Fibroblast of skin of right quadriceps (primary cell): ENCODE measurements at regions not wholly inside any gene's neighbourhood (a gene's known extent, or its start where the extent isn't known, plus 50 kb on each side); places are given as distances from the start of the nearest gene placed in this dataset.
A peak's percentile ranks its signal among the peaks of the same experiment; 100 is the strongest.
"Not testable (repeated sequence)": the region's sequence is repeated elsewhere in the genome, so short reads cannot be mapped to it uniquely, and the experiment has no call there.

Source experiments
- DNase-seq: peaks from one replicate; pipeline ENCODE4 v3.0.0-alpha.2; 2013

DNA sequence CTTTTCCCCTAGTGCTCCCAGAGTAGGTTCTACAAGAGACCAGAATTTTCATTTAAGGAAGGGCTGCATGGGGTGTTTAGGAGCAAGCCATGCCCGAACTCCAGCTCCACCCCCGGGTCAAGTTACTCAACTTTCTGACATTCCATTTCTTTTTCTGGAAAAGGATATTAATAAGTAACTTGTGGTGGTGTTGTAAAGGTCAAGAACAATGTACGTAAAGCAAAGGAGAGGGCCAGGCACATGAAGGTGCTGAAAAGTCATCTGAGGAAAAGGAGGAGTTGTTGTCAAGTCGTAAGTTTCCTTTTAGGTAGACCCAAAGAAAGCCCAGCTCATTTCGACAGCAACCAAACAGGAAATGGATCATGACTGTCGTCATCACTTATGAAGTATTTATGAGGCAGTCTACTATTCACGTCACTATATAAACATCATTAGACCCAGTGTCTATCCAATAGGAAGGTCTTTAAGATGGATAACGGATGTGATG, 319.6 kb upstream of the IL12A start:
- peak; percentile 70 for DNase-seq

DNA sequence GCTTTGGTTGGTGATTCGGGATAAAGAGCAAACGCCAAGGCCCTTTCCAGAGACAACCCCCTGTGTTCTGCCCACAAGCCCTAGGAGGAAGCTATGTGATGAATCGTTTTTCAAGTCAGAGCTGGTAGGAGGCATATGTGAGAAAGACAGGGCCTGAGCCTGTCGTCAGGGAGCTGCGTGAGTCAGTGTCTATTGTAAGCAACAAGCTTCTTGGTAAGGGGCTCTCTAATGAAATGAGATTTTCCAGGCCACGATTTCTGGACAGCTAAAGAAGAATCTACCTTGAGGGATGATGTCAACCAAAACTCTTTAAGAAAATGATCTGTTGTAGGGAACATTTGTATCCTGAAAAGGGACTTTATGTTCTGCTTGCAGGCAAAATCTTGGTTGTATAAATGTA, 318.9 kb upstream of the IL12A start:
- DNase-seq, result no peak

DNA sequence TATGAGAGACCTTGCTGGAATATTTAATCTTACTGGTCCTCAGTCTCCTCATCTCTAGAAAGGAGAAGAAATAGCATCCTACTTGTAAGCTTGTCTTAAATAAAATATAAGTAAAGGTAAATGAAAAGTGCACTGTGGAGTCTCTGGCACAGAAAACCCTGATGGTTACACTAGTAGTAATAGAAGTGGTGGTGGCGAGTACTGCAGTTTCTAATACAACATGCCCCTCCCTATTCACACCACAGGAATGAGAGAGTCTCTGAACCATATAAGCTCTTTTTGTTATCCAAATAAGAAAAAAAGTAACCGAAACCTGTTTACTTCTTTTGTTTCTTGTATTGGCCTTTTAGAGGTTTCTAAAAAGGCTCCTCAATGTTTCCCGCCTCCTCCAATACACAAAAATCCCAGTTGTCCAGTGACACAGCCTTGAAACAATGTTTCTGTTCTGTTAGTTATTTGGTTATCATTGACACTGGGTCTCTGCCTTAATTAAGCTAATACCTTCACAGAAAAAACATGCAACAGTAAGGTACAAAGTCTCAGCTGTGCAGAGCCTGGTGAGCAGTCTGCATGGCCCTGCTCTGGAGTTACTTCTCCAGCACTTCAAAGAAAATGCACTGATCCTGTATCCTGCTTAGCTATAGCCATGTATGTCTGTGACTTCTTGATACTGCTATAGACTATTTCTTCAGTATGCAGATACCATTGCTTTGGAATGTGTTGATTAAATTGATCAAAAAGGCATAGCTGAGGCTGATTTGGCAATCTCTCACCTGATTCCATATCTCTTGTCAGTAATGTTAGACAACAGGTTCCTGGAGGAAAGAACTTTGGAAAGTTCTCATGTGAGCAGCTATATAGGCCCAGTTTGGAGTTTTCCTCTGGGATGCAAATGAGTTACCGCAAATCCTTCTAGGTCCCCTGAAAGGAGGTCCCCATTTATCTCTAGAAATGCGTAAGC, 315.6 kb upstream of the IL12A start:
- DNase-seq, result no peak

DNA sequence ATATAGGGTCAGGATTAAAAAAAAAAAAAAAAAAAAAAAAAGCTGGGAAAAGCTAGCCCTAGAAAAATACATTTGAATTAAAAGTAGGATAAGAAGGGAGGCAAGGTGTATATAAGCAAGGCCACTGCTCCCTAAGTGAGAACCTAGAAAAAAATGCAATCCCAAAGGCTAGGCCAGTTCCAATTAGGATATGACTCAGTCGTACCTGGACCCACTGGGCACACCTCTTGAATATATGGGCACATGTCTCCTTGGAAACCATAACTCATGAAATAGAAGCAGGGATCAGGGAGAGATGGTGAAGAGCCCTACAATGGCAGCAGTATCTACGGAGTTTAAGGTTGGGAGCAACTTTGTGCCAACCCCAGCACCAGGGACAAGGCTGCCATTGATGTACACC, 314.1 kb upstream of the IL12A start:
- no peak for DNase-seq

DNA sequence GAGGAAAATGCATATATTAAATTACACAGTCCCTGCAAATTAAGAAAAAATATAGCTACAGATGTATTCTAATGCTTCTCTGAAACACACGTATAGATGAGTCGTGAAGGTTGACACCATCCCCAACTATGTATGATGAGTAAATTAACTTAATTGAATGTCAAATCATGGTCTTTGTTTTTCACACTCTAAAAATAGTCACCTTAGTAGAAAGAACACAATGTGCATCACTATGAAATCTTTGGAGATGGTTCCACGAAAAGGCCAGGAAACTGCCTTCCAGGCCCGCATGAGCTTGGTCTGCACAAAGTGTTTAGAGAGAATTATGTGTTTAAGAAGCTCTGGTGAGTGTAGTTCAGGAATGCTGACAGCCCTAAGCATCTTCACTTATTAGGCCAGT, 313.4 kb upstream of the IL12A start:
- peak; percentile 16 for DNase-seq

DNA sequence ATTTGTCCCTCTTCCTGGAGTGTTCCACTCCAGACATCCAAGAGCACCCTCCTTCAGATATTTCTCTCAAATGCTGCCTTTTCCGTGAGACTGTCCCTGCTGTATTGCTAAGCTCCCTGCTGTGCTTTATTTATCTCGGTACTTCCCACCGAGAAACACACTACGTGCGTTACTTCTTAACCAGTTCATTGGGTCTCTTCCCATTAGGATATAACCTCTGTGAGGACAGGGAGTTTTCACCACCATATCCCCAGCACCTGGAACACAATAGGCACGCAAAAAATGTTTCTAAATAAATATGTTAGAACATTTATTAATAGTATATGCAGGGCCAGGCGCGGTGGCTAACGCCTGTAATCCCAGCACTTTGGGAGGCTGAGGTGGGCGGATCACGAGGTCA, 308.7 kb upstream of the IL12A start:
- DNase-seq, result no peak

DNA sequence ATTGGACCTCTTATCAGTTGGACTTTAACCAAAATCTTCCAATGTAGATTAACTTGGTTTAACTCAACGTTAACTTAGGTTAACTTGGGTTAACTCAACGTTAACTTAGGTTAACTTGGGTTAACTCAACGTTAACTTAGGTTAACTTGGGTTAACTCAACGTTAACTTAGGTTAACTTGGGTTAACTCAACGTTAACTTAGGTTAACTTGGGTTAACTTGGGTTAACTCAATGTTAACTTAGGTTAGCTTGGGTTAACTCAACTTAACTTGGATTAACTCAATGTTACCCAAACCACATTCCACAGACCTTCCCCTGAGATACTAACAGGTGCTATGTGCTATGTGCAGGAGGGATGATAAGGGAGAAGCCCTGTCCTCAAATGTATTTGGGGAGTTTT, 306.9 kb upstream of the IL12A start:
- not testable (repeated sequence) for DNase-seq

DNA sequence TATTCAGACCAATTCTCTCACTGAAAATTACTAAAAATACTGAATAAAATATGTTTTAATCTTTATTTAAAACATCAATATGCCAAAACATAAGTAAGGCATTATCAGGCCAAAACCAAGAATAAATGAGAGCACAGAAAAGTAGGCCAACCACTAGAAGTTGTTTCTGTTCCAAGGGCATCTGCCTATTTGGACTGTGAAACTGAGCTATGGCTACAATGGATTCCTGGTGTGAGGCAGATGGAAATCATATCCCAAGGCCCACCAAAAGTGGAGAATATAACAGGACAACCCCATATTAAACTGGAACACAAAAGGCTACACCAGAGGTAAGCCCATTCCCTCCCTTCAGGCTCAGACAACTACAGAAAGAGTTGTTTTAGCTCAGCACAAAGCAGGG, 302.8 kb upstream of the IL12A start:
- DNase-seq, result no peak

DNA sequence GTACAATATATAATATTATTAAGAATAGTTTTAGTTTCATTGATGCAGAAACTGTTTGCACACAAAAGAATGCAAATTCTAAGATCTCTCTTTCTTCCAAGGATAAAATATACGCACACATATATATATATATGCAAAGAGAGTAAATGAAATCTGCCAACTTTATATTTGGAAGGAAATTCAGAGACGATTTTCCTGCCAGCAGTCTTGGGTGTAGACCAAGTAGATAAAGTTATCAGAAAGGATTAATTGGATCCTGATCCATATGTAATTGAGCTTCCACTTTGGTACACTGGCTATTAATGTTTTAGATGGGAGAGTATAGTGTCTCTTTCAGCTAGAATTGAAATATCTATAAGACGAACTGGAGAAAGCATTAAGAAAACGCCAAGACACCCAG, 295.4 kb upstream of the IL12A start:
- DNase-seq, result no peak

DNA sequence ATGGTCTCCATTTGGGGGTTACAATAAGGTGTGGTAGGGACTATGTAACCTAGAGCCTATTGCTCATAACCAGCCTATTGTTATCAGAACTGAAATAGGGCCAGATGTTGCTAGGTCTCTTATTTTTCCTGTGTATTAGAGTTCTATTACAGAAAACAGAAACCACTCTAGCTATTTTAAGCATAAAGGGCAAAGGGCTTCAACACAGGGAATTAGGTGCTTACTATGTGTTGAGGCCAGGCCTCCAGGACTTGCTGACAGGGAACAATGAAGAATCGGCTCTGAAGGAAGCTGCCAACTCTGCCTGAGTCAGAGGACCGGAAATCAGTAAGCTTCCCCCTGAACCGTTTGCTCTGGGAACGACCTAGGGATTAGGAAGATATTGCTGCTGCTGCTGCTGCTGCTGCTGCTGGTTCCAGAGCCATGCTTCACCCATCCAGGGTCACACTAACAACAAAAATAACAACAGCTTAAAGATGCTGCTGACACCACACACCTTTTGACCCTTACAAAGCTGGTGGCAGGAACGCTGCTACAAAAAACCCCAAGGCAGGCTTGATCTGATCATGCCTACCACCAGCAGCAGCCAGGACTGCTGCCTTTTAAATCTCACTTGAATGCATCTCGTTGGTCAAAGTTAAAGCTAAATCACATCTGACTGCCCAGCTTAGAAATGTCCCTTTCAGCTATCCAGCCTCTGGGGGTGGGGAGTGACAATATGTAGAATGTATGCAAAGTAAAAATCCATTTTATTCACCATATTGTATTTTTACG, 276.9 kb upstream of the IL12A start:
- peak; percentile 96 for DNase-seq

DNA sequence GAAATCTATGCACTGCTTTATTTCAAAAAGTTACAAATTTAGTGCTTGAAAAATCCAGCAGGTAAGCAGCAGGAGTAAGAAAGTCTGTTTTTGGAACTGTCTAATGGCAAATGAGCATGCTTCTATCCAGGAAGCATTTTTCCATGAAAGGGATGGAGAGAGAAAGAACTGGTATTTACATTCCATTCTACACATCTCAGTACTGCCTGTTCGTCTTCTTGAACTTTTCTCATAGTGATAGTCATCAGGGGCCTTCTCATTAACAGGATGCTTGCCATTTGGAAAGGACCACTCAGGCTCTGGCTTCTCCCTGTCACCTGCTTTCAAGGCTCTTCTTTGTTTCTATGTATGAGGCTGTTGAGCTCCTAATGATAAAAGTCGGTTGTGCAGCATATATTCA, 267.3 kb upstream of the IL12A start:
- peak; percentile 27 for DNase-seq

DNA sequence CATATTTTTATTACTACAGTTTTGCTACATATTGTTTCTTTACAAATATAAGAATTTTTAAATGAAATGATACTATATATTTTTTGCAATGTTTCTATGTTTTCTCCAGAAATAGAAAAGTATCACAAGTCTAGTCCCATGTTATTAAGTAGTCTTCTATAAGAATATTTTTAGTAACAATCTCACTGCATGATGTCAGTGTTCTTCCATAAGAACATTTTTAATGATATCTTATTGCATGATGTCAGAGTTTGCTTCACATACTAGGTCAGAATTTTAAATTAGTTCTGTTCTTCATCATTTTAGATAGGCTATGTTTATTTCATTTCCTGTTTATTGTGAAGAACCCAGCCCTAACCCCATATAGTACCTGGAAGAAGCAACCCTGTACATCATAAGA, 265.3 kb upstream of the IL12A start:
- DNase-seq, result no peak

DNA sequence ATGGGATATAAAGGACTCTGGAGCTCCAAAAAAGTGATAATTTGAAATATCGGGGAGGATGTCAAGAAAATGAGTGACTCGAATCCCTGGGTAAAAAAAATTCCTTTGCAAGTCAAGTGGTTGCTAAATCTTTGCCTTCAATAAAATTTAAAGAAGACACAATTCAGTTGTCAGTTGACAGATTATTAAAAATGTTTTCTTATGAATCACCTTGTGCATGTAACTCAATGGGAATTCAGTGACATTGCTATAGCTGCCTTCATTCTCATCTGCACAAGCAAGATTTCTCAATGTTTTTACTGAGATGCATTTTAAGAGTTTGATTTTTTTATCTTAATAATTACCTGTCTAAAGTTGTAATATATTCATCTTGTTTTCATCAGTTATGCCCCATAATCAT, 264.0 kb upstream of the IL12A start:
- peak; percentile 64 for DNase-seq

DNA sequence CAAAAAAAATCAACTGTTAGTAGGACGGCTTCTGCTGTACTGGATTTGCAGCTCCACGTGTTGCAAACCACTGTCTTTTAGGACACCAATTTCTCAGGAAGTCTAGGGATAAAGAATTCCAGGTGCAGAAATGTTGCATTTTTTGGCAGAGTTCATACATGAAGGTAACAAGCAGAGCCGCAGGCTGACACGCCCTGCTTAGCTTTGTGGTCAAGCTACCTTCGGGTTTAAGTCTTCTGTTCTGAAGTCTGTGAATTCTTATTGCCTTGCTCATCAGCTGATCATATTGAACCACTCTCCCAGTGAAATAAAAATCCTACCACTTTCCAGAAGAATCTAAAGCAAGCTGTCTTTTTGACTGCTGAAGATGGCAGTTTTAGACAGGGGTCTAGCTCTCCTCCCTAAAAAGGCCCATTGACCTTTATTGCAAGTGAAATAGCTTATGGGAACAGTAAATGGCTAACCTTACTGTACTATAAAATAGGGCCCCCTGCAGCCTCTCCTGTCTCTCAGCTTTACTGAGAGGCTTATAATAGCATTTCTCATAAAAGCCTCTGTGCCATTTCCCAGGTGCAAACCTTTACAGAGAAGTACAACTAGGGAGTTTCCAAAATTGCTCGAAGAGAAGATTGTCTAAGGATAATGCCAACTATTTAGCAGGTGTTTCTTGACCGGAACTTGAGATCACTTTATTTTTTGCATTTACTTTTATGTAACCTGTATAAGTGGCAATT, 262.2 kb upstream of the IL12A start:
- peak; percentile 59 for DNase-seq

DNA sequence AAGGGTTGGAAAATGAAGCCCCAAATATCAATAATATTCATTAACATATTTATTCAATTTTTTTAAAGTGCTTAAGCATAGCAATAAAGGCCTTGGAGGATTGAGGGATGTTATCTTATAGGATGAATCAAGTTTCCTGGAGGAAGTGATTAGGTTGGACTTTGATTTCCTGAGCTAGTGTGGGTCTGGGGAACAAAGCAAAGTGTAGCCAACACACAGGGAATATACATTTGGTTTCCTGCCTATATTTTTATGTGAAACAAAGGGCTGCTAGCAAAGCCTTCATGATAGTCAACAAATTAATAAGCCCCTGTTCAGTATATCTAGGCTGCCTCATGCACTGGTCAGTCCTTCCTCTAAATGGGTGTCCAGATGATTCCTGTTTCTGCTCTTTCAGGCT, 261.1 kb upstream of the IL12A start:
- DNase-seq, result no peak

DNA sequence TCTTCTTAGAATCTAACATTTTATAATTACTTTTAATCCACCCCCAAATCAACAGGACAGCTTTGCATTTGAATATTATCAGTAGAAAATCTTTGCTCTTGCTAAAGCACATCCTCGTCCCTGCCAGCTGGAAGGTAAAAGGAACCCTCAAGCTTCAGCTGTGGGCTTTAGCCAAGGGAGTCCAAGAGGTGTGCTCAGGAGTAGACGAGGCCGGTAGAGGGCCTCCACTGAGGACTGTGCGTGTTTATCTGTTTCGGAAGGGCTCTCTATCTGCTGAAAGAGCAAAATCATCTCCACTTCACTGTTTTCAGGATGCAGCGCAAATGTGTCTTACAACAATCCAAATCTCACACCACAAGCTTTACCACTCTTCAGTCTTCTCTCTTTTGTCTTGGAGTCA, 257.4 kb upstream of the IL12A start:
- DNase-seq, result no peak

DNA sequence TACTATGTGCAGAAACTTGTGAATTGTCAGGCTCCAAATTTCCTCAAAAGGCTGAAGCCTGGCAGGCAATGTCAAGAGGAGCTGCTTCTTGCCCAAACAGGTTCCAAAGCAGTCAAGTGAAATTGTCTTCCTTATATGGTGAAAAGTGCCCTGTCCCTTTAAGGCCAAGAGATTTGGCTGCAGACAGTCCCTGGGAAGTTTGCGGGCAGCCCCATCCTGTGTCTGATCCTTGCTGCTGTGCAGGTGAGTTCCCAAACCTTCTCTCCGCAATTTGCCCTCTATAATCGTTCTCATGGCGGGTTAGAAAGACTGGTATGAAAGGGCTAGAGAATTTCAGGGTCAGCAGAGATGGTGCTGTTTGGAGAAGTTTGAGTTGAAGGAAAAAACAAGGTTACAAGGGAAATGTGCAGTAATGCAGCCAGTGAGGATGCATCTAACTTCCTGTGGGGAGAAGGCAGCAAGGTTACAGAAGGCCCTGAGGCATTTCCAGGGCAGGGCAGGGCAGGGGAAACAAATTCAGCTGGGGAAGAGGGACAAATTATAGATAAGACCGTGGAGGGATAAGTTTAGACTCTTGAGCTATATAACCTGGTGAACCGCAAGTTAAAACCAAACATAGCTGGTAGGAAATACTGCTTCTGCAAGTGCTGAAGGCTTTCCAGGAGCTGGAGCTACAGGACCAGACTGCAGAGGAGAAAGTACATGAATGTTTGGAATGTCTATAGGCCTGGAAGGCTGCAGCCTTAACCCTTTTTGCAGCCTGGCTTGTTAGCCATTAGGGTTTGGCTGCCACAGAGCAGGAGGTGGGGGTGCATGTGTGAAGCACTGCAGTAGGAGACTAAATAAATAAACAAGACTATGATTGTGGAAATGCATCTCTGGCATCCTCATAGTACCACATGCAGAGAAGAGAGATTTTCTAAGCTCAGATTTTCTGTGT, 256.2 kb upstream of the IL12A start:
- DNase-seq, result peak; percentile 93

DNA sequence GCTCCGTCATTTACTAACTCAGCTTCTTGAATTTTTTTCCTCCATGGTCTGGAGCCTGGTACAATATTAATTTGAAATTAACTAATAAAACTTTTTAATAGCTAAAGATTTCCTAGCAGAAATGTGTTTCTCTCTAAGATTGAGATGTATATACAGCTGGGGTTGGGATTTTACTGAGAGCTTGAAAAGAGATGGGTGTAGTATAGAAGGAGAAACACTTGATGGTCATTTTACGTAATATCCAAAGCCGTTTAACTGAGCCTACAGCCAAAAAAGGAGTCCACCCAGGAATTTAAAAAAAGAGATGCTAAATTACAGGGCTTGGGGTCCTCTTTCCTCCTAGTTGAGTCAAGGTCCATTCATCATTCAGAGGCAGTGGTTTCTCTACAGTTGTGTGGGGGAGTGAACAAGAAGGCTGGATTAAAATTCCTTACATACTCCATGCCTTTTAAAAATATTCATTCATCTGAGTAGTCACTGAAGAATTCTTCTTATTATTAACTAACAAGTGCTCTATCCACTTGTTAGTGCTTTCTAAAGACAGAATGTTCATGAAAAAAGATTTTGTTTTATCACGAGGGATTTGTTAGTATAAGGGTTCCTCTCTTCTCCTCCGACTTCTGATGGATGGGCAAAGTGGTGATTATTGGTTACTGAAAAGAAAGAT, 255.3 kb upstream of the IL12A start:
- peak; percentile 94 for DNase-seq

DNA sequence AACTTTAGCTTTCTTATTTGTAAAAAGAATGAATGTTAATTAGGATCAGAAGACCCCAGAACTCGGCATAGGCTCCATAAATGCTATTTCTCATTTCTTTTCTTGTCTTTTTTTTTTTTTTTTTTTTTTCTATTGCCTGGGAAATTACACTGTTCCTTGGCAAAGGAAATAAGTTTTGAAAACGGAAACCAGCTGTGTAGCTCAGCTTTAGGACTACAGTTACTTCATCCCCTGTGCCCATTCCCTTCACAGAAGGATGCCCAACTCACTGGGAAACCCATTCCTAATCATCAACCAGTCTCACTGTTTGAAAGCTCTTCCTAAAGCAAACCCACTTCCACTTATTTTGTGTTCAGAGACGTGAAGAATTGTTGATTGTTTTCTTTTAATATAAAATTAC, 254.0 kb upstream of the IL12A start:
- DNase-seq, result no peak

DNA sequence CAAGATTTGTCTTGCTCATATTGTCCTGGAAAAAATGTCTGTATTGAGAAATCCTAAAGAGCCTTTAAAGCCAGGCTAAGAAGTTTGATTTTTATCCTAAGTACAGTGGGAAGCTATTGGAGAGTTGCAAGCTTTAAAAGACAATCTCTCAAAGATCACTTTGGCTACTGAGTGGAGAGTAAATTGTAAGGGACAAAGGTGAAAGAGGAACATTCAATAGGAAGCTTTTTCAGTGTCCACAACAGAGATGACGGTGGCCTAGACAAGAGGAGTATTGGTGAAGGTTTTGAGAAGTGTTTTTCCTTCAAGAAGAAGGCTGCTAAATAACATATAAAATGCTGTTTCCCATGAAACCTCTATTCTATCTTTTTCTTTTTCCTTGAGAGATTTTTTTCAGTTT, 249.5 kb upstream of the IL12A start:
- no peak for DNase-seq

DNA sequence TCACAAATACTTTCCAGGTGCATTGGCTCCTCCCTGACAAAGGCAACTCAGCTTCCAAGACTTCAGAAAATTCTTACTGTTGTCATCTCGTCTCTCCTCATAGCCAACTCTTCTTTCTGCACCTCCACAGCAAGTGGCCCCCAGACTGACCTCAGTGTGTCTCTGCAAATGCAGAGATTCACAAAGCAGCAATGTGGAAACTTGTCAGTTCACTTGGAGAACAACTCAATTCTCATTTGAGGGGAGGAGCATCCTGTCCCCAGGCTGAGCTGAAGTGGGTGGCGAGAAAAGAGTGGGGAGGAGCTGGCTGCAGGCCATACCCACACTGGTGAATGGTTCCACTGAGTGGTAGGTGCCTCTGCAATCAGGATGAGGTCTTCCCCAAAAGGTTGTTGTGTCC, 248.7 kb upstream of the IL12A start:
- DNase-seq, result peak; percentile 32

DNA sequence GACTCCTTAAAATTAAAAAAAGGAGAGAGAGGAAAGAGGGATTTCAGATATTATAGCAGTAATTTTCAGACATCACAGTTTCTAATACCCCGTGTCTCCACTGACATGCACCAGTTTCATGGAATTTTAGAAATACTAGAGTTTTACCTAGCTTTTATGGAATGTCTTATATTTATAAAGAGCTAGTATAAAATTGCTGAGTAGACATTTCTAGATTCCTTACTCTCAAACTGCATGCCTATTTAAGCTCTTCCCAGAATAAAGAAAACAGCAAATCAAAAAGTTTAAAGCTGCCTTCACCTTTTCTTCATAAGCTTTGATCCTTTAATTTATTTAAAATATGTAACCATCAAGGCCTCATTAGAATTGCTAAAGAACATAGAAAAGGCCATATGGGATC, 247.4 kb upstream of the IL12A start:
- DNase-seq, result no peak
